Naive thymus-derived CD8-positive, alpha-beta T cell (primary cell): ENCODE measurements at regions not wholly inside any gene's neighbourhood (a gene's known extent, or its start where the extent isn't known, plus 50 kb on each side); places are given as distances from the start of the nearest gene placed in this dataset.

Experiments
- ATAC-seq, 2 donors: fragments of 150-1000 bp; cut with Tn5 transposase in 1 of 2; sonication (Bioruptor Pico), chemical (Tn5 transposase) in 1 of 2; 1 replicate in 1 of 2; 2 replicates in 1 of 2; pipeline ENCODE4 v1.10.0; 2021; ENCODE audit warnings: mild to moderate bottlenecking in 2 of 2, moderate library complexity in 2 of 2
- POLR2A ChIA-PET: fragments of 350-600 bp; sonication (Branson Sonifier 250); formaldehyde crosslinking; loops from one replicate; lab custom pipeline; 2021; ENCODE audit warnings: antibody characterized with exemption; lab: Charles Lee
- DNase-seq, 10 donors: peaks; one replicate each; pipeline versions ENCODE4 v3.0.0 to v3.0.0-alpha.2; 2020 to 2022
- H3K27ac Mint-ChIP-seq, 10 donors: one replicate each; pipeline ENCODE4 v1.8.0; 2020 to 2022; ENCODE audit warnings: mild to moderate bottlenecking in 10 of 10, mixed read lengths in 10 of 10, moderate library complexity in 4 of 10, inconsistent platforms in 1 of 10
- H3K27me3 Mint-ChIP-seq, 5 donors: one replicate each; pipeline ENCODE4 v1.8.0; 2021 to 2022; ENCODE audit warnings: mixed read lengths in 5 of 5
- H3K36me3 Mint-ChIP-seq, 3 donors: one replicate each; pipeline ENCODE4 v1.8.0; 2020 to 2022; ENCODE audit warnings: mixed read lengths in 3 of 3, mild to moderate bottlenecking in 2 of 3, inconsistent platforms in 1 of 3
- H3K4me1 Mint-ChIP-seq, 4 donors: one replicate each; pipeline ENCODE4 v1.8.0; 2021 to 2022; ENCODE audit warnings: mixed read lengths in 4 of 4
- H3K4me3 Mint-ChIP-seq, 10 donors: one replicate each; pipeline ENCODE4 v1.8.0; 2020 to 2022; ENCODE audit warnings: mild to moderate bottlenecking in 10 of 10, mixed read lengths in 10 of 10, moderate library complexity in 6 of 10, inconsistent platforms in 1 of 10
- H3K9me3 Mint-ChIP-seq, 9 donors: one replicate each; pipeline ENCODE4 v1.8.0; 2020 to 2022; ENCODE audit warnings: mixed read lengths in 9 of 9, mild to moderate bottlenecking in 3 of 9, inconsistent platforms in 1 of 9, moderate library complexity in 1 of 9

DNA sequence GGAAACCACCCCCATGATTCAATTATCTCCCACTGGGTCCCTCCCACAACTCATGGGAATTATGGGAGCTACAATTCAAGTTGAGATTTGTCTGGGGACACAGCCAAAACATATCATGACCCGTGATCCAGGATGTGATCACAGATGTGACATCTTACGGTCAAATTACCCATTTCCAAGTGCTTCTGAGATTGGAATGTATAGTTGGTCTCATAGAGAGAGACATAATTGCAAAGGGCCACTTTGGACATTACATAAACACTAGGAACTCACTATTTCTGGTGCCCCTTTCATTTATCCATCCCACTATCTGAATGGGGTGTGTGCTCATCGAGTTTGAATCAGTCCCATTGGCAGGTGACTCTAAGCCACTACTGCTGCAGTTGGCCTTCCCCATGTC lies 204.5 kb downstream of the PHLDA1 start:
- Mint-ChIP-seq H3K27me3 (peaks cover 4 to 18% (median 8%) of the 10 kb centered on the region in 5 donors), H3K4me3 (no peak overlapping the region), H3K9me3 (no peaks in the 10 kb centered on the region), H3K27ac (no peak overlapping the region), H3K36me3 (no peaks in the 10 kb centered on the region), H3K4me1 (no peaks in the 10 kb centered on the region)
- POLR2A ChIA-PET: no interaction called here
- no peak for ATAC-seq
- DNase-seq: no peak

DNA sequence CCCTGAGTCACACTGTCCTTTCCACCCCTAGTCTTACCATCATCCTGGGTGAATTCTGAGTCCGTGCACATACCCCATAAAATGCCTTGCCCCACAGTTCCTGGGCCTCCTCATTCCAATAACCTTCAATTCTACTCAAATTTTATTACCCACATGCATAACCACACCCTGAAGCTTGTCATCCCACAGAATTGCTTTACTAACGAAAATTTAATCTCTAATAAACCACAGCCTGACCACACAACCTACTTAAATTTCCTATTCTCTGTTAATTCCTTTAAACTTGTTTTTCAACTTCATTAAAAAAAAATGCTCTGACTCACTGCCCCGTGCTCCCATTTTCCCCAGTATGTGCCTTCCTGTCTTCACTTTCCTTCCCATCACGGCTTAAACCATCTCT lies 205.9 kb downstream of the PHLDA1 start:
- POLR2A ChIA-PET: no interaction called here
- Mint-ChIP-seq H3K4me1 (no peaks in the 10 kb centered on the region), H3K4me3 (no peak overlapping the region), H3K36me3 (no peaks in the 10 kb centered on the region), H3K9me3 (no peaks in the 10 kb centered on the region), H3K27ac (no peak overlapping the region), H3K27me3 (peaks cover 4 to 23% (median 9%) of the 10 kb centered on the region in 5 donors)
- DNase-seq: no peak
- ATAC-seq: no peak

DNA sequence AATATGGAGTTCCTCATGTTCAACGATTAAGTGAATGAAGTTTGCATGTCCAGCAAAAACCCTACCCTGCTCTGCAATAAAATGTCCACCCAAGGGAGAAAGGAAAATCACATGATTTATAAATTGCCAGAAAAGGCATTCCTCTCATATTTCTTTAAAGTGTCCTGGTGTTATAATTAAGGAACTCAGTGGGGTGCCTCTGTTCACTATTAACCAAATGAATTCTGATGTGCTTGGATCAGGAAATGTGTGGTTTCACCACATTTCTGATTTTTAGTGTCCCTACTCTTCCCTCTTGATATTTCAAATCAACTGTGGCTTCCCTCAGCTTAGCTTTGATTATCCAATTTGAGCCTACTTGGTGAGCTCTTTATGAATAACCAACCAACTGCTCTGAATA lies 208.1 kb downstream of the PHLDA1 start:
- no peaks in the 10 kb centered on the region for H3K9me3 Mint-ChIP-seq
- no peaks in the 10 kb centered on the region for H3K4me1 Mint-ChIP-seq
- H3K27ac Mint-ChIP-seq: no peak overlapping the region
- no peaks in the 10 kb centered on the region for H3K36me3 Mint-ChIP-seq
- H3K27me3 Mint-ChIP-seq: peaks cover 4 to 23% (median 6%) of the 10 kb centered on the region in 5 donors
- POLR2A ChIA-PET: no interaction called here
- ATAC-seq (no peak), DNase-seq (no peak)
- no peak overlapping the region for H3K4me3 Mint-ChIP-seq

DNA sequence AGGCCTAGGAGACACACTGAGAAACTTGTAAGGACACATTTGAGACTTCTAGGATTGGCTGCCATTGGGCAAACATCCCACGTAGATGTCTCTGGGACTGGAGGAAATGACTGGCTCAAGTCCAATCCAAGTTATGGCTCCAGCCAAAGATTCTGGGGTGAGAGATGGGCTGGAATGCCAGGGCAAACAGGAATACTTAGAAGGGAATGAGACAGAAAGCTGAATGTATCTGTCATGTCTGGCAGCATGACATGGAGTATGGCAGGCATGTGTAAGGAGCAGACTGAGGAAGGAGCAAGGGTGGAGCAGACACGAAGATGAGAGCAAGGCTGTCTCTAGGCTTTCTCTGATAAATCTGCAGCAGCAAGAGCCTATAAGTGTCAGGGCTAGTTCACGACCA lies 209.2 kb downstream of the PHLDA1 start:
- DNase-seq: no peak
- H3K36me3 Mint-ChIP-seq: no peaks in the 10 kb centered on the region
- no peaks in the 10 kb centered on the region for H3K9me3 Mint-ChIP-seq
- H3K27ac Mint-ChIP-seq: no peak overlapping the region
- no peak overlapping the region for H3K4me3 Mint-ChIP-seq
- peaks cover 4 to 23% (median 6%) of the 10 kb centered on the region in 5 donors for H3K27me3 Mint-ChIP-seq
- ATAC-seq: no peak
- POLR2A ChIA-PET: no interaction called here
- no peaks in the 10 kb centered on the region for H3K4me1 Mint-ChIP-seq

DNA sequence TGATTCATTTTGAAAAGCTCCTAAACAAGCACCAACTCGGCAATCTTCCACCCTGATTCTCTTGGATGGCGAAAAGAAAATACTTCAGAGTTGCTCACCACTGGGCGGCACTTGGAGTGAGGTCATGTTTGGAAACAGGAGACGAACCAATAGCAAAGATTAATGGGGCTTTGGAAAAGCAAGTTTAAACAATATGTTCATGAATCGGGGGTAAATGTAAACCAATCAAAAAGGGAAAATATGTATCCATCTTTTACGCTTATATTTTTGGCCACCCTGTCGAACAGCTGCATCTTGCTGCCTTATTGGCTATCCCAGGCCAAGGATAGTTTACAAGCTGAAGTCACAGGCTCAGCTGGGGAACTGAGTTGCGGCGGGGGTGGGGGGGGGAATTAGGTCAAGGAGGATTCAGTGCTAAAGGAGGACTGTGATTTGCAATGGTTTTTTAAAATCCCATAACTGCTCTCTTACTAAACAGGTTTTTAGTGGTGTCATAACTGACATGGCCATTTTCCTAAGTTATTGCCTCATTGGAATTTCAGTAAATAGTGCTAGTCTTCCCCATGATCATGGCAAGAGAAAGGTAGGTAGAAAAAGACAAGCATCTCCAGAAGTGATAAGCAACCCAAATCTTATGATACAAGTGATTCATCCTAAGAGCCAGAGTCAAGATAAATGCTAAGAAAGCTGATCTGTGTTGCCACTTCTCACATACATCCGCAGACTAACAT lies 210.6 kb downstream of the PHLDA1 start:
- H3K27ac Mint-ChIP-seq: no peak overlapping the region
- H3K27me3 Mint-ChIP-seq: peaks cover 4 to 23% (median 6%) of the 10 kb centered on the region in 5 donors
- POLR2A ChIA-PET: no interaction called here
- no peaks in the 10 kb centered on the region for H3K36me3 Mint-ChIP-seq
- no peak for ATAC-seq
- no peaks in the 10 kb centered on the region for H3K9me3 Mint-ChIP-seq
- peaks cover 0 to 4% (median 0%) of the 10 kb centered on the region in 4 donors for H3K4me1 Mint-ChIP-seq
- no peak for DNase-seq
- H3K4me3 Mint-ChIP-seq: no peak overlapping the region

DNA sequence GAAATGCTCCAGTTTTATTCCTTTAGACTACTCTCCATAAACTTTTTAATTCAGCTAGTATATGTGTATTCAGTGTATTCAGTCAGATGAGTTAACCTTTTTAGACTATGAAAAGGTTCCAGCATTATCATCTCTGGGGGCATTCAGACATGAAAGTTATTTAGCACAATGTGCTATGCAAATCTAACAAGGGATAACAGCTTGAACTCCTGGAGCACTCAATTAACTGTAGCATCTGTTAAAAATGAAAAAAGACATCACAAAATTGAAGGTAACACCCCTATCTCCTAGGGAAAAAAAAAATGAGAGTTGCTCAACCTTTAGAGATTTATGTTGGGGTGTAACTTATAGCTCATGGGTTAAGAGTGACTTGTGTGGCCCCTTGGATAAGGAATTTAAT lies 211.5 kb downstream of the PHLDA1 start:
- POLR2A ChIA-PET: no interaction called here
- no peak overlapping the region for H3K4me3 Mint-ChIP-seq
- no peaks in the 10 kb centered on the region for H3K36me3 Mint-ChIP-seq
- no peaks in the 10 kb centered on the region for H3K9me3 Mint-ChIP-seq
- ATAC-seq (no peak), DNase-seq (no peak)
- no peak overlapping the region for H3K27ac Mint-ChIP-seq
- H3K4me1 Mint-ChIP-seq: peaks cover 0 to 10% (median under 1%) of the 10 kb centered on the region in 4 donors
- H3K27me3 Mint-ChIP-seq: peaks cover 4 to 23% (median 6%) of the 10 kb centered on the region in 5 donors

DNA sequence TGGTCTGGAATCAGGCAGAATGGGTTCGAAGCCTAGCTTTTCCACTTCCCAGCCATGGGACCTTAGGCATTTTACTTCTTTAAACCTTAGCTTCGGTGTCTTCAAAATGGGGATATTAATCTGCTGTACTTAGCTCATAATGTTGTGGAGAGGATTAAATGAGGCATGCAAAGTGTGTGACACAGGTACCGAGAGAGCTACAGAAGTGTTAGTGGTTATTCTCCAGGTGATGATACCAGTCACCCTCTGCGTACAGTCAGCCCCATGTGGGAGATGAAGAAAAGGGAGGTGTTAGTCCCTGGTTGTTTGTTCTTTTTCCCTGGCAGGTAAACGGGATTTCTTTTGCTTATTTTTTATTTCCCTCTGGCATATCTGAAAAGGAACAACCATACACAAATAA lies 212.1 kb downstream of the PHLDA1 start:
- no peaks in the 10 kb centered on the region for H3K36me3 Mint-ChIP-seq
- H3K4me3 Mint-ChIP-seq: no peak overlapping the region
- H3K4me1 Mint-ChIP-seq: peaks cover 0 to 10% (median 2%) of the 10 kb centered on the region in 4 donors
- H3K27ac Mint-ChIP-seq: no peak overlapping the region
- H3K9me3 Mint-ChIP-seq: no peaks in the 10 kb centered on the region
- no peak for DNase-seq
- H3K27me3 Mint-ChIP-seq: peaks cover 4 to 23% (median 9%) of the 10 kb centered on the region in 5 donors
- ATAC-seq: no peak
- POLR2A ChIA-PET: no interaction called here

DNA sequence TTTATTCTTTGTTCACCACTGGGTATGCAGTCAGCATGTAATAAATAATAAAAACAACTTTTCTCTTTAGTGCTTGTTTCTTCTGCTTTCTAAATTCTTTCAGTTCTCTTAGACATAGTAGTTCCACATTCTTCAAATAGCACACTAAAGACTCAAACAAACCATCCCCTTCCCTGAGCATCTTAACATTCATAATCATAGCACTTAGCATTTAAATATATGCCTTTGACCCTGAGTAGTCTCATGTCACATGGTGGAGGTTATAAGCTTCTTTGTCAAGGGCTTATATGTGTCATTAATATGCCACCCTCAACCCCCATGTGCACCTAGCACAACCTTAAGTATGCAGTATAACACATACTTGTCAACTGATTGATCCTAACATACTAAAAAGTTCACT lies 212.7 kb downstream of the PHLDA1 start:
- Mint-ChIP-seq H3K9me3 (no peaks in the 10 kb centered on the region), H3K27ac (no peak overlapping the region), H3K4me3 (no peak overlapping the region), H3K36me3 (no peaks in the 10 kb centered on the region), H3K27me3 (peaks cover 4 to 23% (median 9%) of the 10 kb centered on the region in 5 donors), H3K4me1 (peaks cover 0 to 10% (median 2%) of the 10 kb centered on the region in 4 donors)
- POLR2A ChIA-PET: no interaction called here
- DNase-seq (no peak), ATAC-seq (no peak)

DNA sequence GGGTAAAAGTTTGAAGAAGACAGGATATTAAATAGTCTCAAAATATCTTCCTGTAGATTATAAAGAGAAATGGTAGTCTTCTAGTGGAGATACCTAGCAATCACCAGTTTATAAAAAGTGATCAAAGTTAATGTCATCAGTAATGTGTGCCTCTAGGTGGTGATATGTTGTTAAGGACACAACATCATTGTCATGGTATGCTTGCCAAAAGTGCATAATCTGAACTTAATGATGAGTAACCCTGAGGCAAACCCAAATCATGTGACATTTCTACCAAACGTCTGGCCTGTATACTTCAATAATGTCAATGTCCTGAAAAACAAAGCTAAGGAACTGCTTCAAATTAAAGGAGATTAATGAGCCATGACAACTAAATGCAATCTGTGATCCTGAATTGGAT lies 214.7 kb downstream of the PHLDA1 start:
- POLR2A ChIA-PET: no interaction called here
- Mint-ChIP-seq H3K36me3 (no peaks in the 10 kb centered on the region), H3K9me3 (no peaks in the 10 kb centered on the region), H3K27ac (no peak overlapping the region), H3K27me3 (peaks cover 0 to 4% (median 2%) of the 10 kb centered on the region in 5 donors), H3K4me1 (peaks cover 0 to 13% (median 2%) of the 10 kb centered on the region in 4 donors), H3K4me3 (no peak overlapping the region)
- DNase-seq (no peak), ATAC-seq (peak in 1 of 2 donors; percentile 47)

DNA sequence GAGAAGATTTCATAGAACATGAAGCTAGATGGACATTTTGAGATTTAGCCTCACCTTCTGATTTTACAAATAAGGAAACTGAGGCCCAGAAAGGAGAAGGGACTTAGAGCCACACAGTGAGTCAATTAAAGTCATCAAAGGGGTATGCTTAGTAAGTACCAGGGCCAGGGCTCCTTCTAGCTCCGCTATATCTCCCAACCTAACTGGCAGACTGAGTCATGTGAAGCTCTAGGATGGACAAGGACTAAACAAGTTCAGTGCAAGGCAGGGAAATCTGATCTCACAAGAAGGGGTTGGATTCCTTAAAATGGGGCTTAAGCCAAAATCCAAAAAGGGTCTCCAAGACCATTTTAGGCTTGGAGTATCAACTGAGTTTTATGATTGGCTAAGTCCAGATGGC lies 215.8 kb downstream of the PHLDA1 start:
- POLR2A ChIA-PET: no interaction called here
- DNase-seq (no peak), ATAC-seq (no peak)
- Mint-ChIP-seq H3K27me3 (peaks cover 0 to 8% (median 2%) of the 10 kb centered on the region in 5 donors), H3K4me1 (peaks cover 0 to 13% (median 2%) of the 10 kb centered on the region in 4 donors), H3K36me3 (no peaks in the 10 kb centered on the region), H3K4me3 (no peak overlapping the region), H3K27ac (no peak overlapping the region), H3K9me3 (no peaks in the 10 kb centered on the region)

DNA sequence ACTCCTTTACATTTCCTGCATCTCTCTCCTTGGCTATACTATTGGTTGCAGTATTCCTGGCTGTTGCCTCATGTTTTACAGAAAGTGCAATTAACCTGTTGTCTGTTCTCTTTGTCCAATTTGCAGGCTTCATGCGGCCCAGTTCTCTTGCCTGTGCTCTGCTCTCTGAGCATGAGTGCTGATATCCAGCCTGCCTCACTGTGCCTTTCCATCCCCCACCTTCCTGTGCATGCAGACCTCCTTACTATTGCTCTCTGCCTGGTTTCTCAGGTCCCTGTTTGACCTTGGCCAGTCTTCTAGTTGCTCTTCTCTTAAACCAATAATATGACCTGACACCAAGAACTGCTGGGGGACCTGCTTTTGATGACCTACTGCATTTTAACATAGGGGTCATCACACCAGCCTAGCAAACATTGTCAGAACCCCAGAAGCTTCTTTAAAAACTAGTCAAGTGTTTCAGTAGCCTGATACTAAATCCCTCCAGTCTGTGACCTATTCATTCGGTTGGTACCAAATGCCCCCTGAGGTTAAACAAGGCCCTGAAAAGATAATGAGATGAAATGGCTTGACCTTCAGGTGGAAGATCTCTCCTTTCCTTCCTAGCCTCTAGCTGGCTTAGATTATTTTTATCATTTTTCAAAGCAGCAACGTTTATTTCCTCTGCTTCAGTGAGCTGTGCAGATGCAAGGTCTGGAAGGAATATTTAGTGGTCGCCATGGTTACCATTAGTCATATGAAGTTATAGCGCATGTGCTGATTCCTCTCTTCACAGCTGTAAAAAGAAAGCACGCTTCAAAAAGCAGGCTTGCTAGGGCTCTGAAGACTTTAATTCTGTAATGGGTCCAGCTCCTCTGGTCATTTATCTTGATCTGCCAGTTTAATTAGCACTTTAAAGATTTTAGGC lies 216.5 kb downstream of the PHLDA1 start:
- ATAC-seq (peak in 1 of 2 donors; percentile 28), DNase-seq (no peak)
- Mint-ChIP-seq H3K27me3 (peaks cover 0 to 8% (median 2%) of the 10 kb centered on the region in 5 donors), H3K4me3 (no peak overlapping the region), H3K27ac (no peak overlapping the region), H3K4me1 (peaks cover 0 to 13% (median 2%) of the 10 kb centered on the region in 4 donors), H3K9me3 (no peaks in the 10 kb centered on the region), H3K36me3 (no peaks in the 10 kb centered on the region)
- POLR2A ChIA-PET: no interaction called here

DNA sequence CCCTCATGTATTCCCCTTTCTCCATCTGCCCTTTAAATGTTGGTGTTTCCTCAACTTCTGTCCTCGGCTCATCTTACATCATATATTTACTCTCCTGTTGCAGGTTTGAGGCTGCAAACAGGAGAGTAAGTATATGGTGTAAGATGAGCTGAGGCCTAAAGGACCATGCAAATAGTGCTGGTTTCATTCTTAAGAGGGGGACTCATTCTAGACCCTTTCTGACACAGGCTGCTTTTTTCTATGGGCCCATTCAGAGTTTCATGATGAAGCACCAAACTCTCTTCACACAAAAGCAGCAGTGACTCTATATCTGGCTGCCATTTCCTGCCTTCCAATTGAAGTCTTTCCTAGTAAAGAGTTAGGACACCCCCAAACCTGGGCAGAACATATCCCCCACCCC lies 218.5 kb downstream of the PHLDA1 start:
- Mint-ChIP-seq H3K9me3 (no peaks in the 10 kb centered on the region), H3K27me3 (peaks cover 0 to 9% (median 4%) of the 10 kb centered on the region in 5 donors), H3K27ac (no peak overlapping the region), H3K36me3 (peaks cover 0 to 3% (median 0%) of the 10 kb centered on the region in 3 donors), H3K4me3 (no peak overlapping the region), H3K4me1 (peaks cover 0 to 13% (median 2%) of the 10 kb centered on the region in 4 donors)
- POLR2A ChIA-PET: no interaction called here
- ATAC-seq (no peak), DNase-seq (no peak)
